SK-N-SH (cell line): ENCODE measurements at regions not wholly inside any gene's neighbourhood (a gene's known extent, or its start where the extent isn't known, plus 50 kb on each side); places are given as distances from the start of the nearest gene placed in this dataset.

Experiments
- FOXJ3 ChIP-seq: sonication (generic); formaldehyde crosslinking; IDR thresholded peaks from 2 replicates; pipeline ENCODE4 v1.5.1; 2020; ENCODE audit warnings: mild to moderate bottlenecking, missing genetic modification reagents
- JUND ChIP-seq: IDR thresholded peaks from 2 replicates; pipeline ENCODE4 v1.4.0; 2012
- MAX ChIP-seq: IDR thresholded peaks from 2 replicates; pipeline ENCODE4 v1.4.0; 2012; ENCODE audit warnings: low read depth
- MEF2A ChIP-seq: IDR thresholded peaks from 2 replicates; pipeline ENCODE4 v1.4.0; 2012; ENCODE audit warnings: low read depth, borderline replicate concordance
- NRF1 ChIP-seq: IDR thresholded peaks from 2 replicates; pipeline ENCODE4 v1.6.1; 2012; ENCODE audit warnings: low read depth, mild to moderate bottlenecking, low read length
- RAD21 ChIP-seq: IDR thresholded peaks from 2 replicates; pipeline ENCODE4 v1.6.1; 2012; ENCODE audit warnings: mild to moderate bottlenecking, low read length
- SMC3 ChIP-seq: IDR thresholded peaks from 2 replicates; pipeline ENCODE4 v1.6.1; 2012; ENCODE audit warnings: low read depth, low read length, improper control_type of control experiment
- TAF1 ChIP-seq: IDR thresholded peaks from 2 replicates; pipeline ENCODE4 v1.6.1; 2012; ENCODE audit warnings: low read depth, mild to moderate bottlenecking, low read length, moderate library complexity, borderline replicate concordance
- TCF12 ChIP-seq: IDR thresholded peaks from 2 replicates; pipeline ENCODE4 v1.4.0; 2012
- TF ChIP-seq, protein P1 (sequence below): fragments of 200-600 bp; sonication (generic); IDR thresholded peaks from 2 replicates; pipeline ENCODE4 v1.6.1; 2017; ENCODE audit warnings: antibody characterized with exemption, mild to moderate bottlenecking, moderate library complexity
- TF ChIP-seq, protein P2 (sequence below): IDR thresholded peaks from 2 replicates; pipeline ENCODE4; 2012
- TF ChIP-seq, protein P3 (sequence below): fragments of 150-350 bp; IDR thresholded peaks from 2 replicates; pipeline ENCODE4 v1.6.1; 2017; ENCODE audit warnings: antibody characterized with exemption, low read length, low read depth, borderline replicate concordance

GRCh38 chr10:34889004-34889869 is 74.1 kb upstream of the PARD3 start:
- TF ChIP-seq, protein P1, sequence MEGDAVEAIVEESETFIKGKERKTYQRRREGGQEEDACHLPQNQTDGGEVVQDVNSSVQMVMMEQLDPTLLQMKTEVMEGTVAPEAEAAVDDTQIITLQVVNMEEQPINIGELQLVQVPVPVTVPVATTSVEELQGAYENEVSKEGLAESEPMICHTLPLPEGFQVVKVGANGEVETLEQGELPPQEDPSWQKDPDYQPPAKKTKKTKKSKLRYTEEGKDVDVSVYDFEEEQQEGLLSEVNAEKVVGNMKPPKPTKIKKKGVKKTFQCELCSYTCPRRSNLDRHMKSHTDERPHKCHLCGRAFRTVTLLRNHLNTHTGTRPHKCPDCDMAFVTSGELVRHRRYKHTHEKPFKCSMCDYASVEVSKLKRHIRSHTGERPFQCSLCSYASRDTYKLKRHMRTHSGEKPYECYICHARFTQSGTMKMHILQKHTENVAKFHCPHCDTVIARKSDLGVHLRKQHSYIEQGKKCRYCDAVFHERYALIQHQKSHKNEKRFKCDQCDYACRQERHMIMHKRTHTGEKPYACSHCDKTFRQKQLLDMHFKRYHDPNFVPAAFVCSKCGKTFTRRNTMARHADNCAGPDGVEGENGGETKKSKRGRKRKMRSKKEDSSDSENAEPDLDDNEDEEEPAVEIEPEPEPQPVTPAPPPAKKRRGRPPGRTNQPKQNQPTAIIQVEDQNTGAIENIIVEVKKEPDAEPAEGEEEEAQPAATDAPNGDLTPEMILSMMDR: no peak
- TF ChIP-seq RAD21: no peak
- no peak for TF ChIP-seq MAX
- peak; percentile 32; the same call in 1 of the 2 replicates for TF ChIP-seq TCF12
- TF ChIP-seq, protein P2, sequence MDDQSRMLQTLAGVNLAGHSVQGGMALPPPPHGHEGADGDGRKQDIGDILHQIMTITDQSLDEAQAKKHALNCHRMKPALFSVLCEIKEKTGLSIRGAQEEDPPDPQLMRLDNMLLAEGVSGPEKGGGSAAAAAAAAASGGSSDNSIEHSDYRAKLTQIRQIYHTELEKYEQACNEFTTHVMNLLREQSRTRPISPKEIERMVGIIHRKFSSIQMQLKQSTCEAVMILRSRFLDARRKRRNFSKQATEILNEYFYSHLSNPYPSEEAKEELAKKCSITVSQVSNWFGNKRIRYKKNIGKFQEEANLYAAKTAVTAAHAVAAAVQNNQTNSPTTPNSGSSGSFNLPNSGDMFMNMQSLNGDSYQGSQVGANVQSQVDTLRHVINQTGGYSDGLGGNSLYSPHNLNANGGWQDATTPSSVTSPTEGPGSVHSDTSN: no peak
- TF ChIP-seq TAF1: no peak
- TF ChIP-seq SMC3: no peak
- TF ChIP-seq JUND: no peak
- TF ChIP-seq NRF1: no peak
- no peak for TF ChIP-seq FOXJ3 (CRISPR knock-in tag)
- no peak for TF ChIP-seq MEF2A
- TF ChIP-seq, protein P3, sequence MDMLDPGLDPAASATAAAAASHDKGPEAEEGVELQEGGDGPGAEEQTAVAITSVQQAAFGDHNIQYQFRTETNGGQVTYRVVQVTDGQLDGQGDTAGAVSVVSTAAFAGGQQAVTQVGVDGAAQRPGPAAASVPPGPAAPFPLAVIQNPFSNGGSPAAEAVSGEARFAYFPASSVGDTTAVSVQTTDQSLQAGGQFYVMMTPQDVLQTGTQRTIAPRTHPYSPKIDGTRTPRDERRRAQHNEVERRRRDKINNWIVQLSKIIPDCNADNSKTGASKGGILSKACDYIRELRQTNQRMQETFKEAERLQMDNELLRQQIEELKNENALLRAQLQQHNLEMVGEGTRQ: no peak
